ENCODE measurements at regions not wholly inside any gene's neighbourhood (a gene's known extent, or its start where the extent isn't known, plus 50 kb on each side); places are given as distances from the start of the nearest gene placed in this dataset.

- no peaks in the 10 kb centered on the region for H3K27me3 ChIP-seq (replicated peaks; ENCODE audit: insufficient read depth)
- no peaks in the 10 kb centered on the region for H3K36me3 ChIP-seq
- 98% methylated on average over 1 of the region's 1 CpG for WGBS
- no peak for TF ChIP-seq POLR2AphosphoS5 (IDR thresholded peaks at IDR 0.05)
- no peak for TF ChIP-seq CTCF (IDR thresholded peaks at IDR 0.05)
- TF ChIP-seq POLR2A (IDR thresholded peaks at IDR 0.05): no peak
- no peak for DNase-seq (ENCODE audit: low spot score)
- H3K9me3 ChIP-seq: no peaks in the 10 kb centered on the region
- intact Hi-C loops (cut with DNase I): no loop called here
- no peak overlapping the region for H3K27ac ChIP-seq
- H3K4me1 ChIP-seq (replicated peaks): no peaks in the 10 kb centered on the region
- no peak overlapping the region for H3K4me3 ChIP-seq
Measured at GRCh38 chr2:48134704-48135103, 179.8 kb upstream of the FOXN2 start.

- no peak for DNase-seq (ENCODE audit: low spot score)
- Histone ChIP-seq H3K4me3 (no peak overlapping the region), H3K27me3 (replicated peaks; ENCODE audit: insufficient read depth) (no peaks in the 10 kb centered on the region), H3K9me3 (no peaks in the 10 kb centered on the region), H3K27ac (no peak overlapping the region), H3K4me1 (replicated peaks) (no peaks in the 10 kb centered on the region), H3K36me3 (no peaks in the 10 kb centered on the region)
- WGBS: 96% methylated on average over 1 of the region's 1 CpG
- no peak for TF ChIP-seq POLR2A (IDR thresholded peaks at IDR 0.05)
- TF ChIP-seq CTCF (IDR thresholded peaks at IDR 0.05): no peak
- no peak for TF ChIP-seq POLR2AphosphoS5 (IDR thresholded peaks at IDR 0.05)
- intact Hi-C loops (cut with DNase I): no loop called here
Measured at GRCh38 chr2:48135797-48136196, 178.7 kb upstream of the FOXN2 start.

- Histone ChIP-seq H3K9me3 (no peaks in the 10 kb centered on the region), H3K4me1 (replicated peaks) (no peaks in the 10 kb centered on the region), H3K27me3 (replicated peaks; ENCODE audit: insufficient read depth) (no peaks in the 10 kb centered on the region), H3K27ac (no peak overlapping the region), H3K4me3 (no peak overlapping the region), H3K36me3 (no peaks in the 10 kb centered on the region)
- DNase-seq (ENCODE audit: low spot score): no peak
- TF ChIP-seq POLR2A (IDR thresholded peaks at IDR 0.05) (no peak), CTCF (IDR thresholded peaks at IDR 0.05) (no peak), POLR2AphosphoS5 (IDR thresholded peaks at IDR 0.05) (no peak)
- 50% methylated on average over 1 of the region's 1 CpG for WGBS
- intact Hi-C loops (cut with DNase I): no loop called here
Measured at GRCh38 chr2:48137829-48138228, 176.7 kb upstream of the FOXN2 start.

GRCh38 chr2:48138898-48139297 lies 175.6 kb upstream of the FOXN2 start:
- no peak for DNase-seq (ENCODE audit: low spot score)
- Histone ChIP-seq H3K36me3 (no peaks in the 10 kb centered on the region), H3K27me3 (replicated peaks; ENCODE audit: insufficient read depth) (no peaks in the 10 kb centered on the region), H3K4me3 (no peak overlapping the region), H3K4me1 (replicated peaks) (no peaks in the 10 kb centered on the region), H3K27ac (no peak overlapping the region), H3K9me3 (no peaks in the 10 kb centered on the region)
- 0% methylated on average over 1 of the region's 1 CpG for WGBS
- no peak for TF ChIP-seq POLR2AphosphoS5 (IDR thresholded peaks at IDR 0.05)
- TF ChIP-seq CTCF (IDR thresholded peaks at IDR 0.05): no peak
- no peak for TF ChIP-seq POLR2A (IDR thresholded peaks at IDR 0.05)
- intact Hi-C loops (cut with DNase I): no loop called here

- Histone ChIP-seq H3K4me3 (no peak overlapping the region), H3K36me3 (no peaks in the 10 kb centered on the region), H3K9me3 (no peaks in the 10 kb centered on the region), H3K27me3 (replicated peaks; ENCODE audit: insufficient read depth) (no peaks in the 10 kb centered on the region), H3K27ac (no peak overlapping the region), H3K4me1 (replicated peaks) (no peaks in the 10 kb centered on the region)
- TF ChIP-seq POLR2AphosphoS5 (IDR thresholded peaks at IDR 0.05) (no peak), CTCF (IDR thresholded peaks at IDR 0.05) (no peak), POLR2A (IDR thresholded peaks at IDR 0.05) (no peak)
- DNase-seq (ENCODE audit: low spot score): no peak
- intact Hi-C loops (cut with DNase I): no loop called here
Measured at GRCh38 chr2:48140586-48140985, 173.9 kb upstream of the FOXN2 start.

All from prostate gland (tissue), 2 donors.